WTC11 (cell line): ENCODE measurements at regions not wholly inside any gene's neighbourhood (a gene's known extent, or its start where the extent isn't known, plus 50 kb on each side); places are given as distances from the start of the nearest gene placed in this dataset.
A peak's percentile ranks its signal among the peaks of the same experiment; 100 is the strongest.

ENCODE experiments used
- ATAC-seq: fragments of 200-7000 bp; cut with Tn5 transposase; 2 replicates; pipeline ENCODE4 v1.10.0; 2021; ENCODE audit warnings: mild to moderate bottlenecking, moderate library complexity
- CTCF ChIA-PET: fragments of 300-600 bp; sonication (Branson Sonifier 250); formaldehyde crosslinking; loops from one replicate; lab custom pipeline; 2021; ENCODE audit warnings: antibody characterized with exemption; lab: Charles Lee
- POLR2A ChIA-PET: fragments of 350-600 bp; sonication (Branson Sonifier 250); formaldehyde crosslinking; loops from one replicate; lab custom pipeline; 2021; ENCODE audit warnings: antibody characterized with exemption; lab: Charles Lee
- DNase-seq: peaks from one replicate; pipeline ENCODE4 v3.0.0; 2021; ENCODE audit warnings: low spot score
- H3K27ac Mint-ChIP-seq: 2 replicates; pipeline ENCODE4 v1.8.0; 2021; ENCODE audit warnings: mixed read lengths
- H3K27me3 Mint-ChIP-seq: 2 replicates; pipeline ENCODE4 v1.8.0; 2021; ENCODE audit warnings: low read depth, mild to moderate bottlenecking, moderate library complexity, mixed read lengths
- H3K36me3 Mint-ChIP-seq: 2 replicates; pipeline ENCODE4 v1.8.0; 2021; ENCODE audit warnings: mixed read lengths
- H3K4me1 Mint-ChIP-seq: 2 replicates; pipeline ENCODE4 v1.8.0; 2022; ENCODE audit warnings: mixed read lengths
- H3K4me3 Mint-ChIP-seq: 2 replicates; pipeline ENCODE4 v1.8.0; 2021; ENCODE audit warnings: mild to moderate bottlenecking, moderate library complexity, mixed read lengths
- H3K9me3 Mint-ChIP-seq: 2 replicates; pipeline ENCODE4 v1.8.0; 2021; ENCODE audit warnings: mixed read lengths
- CREM ChIP-seq: sonication (generic); formaldehyde crosslinking; IDR thresholded peaks from 2 replicates; pipeline ENCODE4 v1.8.1; 2022; ENCODE audit warnings: mild to moderate bottlenecking, missing genetic modification reagents, moderate library complexity
- E2F1 ChIP-seq: sonication (generic); formaldehyde crosslinking; IDR thresholded peaks from 2 replicates; pipeline ENCODE4 v1.8.0; 2022; ENCODE audit warnings: mild to moderate bottlenecking, missing genetic modification reagents
- EMX1 ChIP-seq: fragments of 250-450 bp; sonication (Bioruptor Pico); IDR thresholded peaks from 2 replicates; pipeline ENCODE4 v1.8.0; 2021; ENCODE audit warnings: mild to moderate bottlenecking
- FOXJ3 ChIP-seq: sonication (generic); formaldehyde crosslinking; IDR thresholded peaks from 2 replicates; pipeline ENCODE4 v1.9.0; 2021; ENCODE audit warnings: missing genetic modification reagents, mild to moderate bottlenecking, borderline replicate concordance
- FOXK1 ChIP-seq: sonication (generic); formaldehyde crosslinking; IDR thresholded peaks from 2 replicates; pipeline ENCODE4 v1.8.0; 2022; ENCODE audit warnings: mild to moderate bottlenecking, moderate library complexity, missing genetic modification reagents
- IRF1 ChIP-seq: sonication (generic); formaldehyde crosslinking; IDR thresholded peaks from 2 replicates; pipeline ENCODE4 v1.8.0; 2023; ENCODE audit warnings: missing genetic modification reagents
- JUN ChIP-seq: sonication (generic); formaldehyde crosslinking; IDR thresholded peaks from 2 replicates; pipeline ENCODE4 v1.8.0; 2023; ENCODE audit warnings: mild to moderate bottlenecking, missing genetic modification reagents
- MYBL2 ChIP-seq: sonication (generic); formaldehyde crosslinking; IDR thresholded peaks from 2 replicates; pipeline ENCODE4 v1.8.1; 2023; ENCODE audit warnings: mild to moderate bottlenecking, moderate library complexity, missing genetic modification reagents
- NFATC4 ChIP-seq: fragments of 250-450 bp; sonication (Bioruptor Pico); IDR thresholded peaks from 2 replicates; pipeline ENCODE4 v1.9.0; 2021; ENCODE audit warnings: mild to moderate bottlenecking
- NR1H2 ChIP-seq: sonication (generic); formaldehyde crosslinking; IDR thresholded peaks from 2 replicates; pipeline ENCODE4 v1.9.0; 2021; ENCODE audit warnings: mild to moderate bottlenecking, moderate library complexity, missing genetic modification reagents
- RELA ChIP-seq: sonication (generic); formaldehyde crosslinking; IDR thresholded peaks from 2 replicates; pipeline ENCODE4 v1.8.1; 2022; ENCODE audit warnings: missing genetic modification reagents, mild to moderate bottlenecking, borderline replicate concordance
- SMAD3 ChIP-seq: sonication (generic); formaldehyde crosslinking; IDR thresholded peaks from 2 replicates; pipeline ENCODE4 v1.8.0; 2022; ENCODE audit warnings: missing genetic modification reagents, mild to moderate bottlenecking, borderline replicate concordance
- SMAD4 ChIP-seq: sonication (generic); formaldehyde crosslinking; IDR thresholded peaks from 2 replicates; pipeline ENCODE4 v1.8.0; 2022; ENCODE audit warnings: mild to moderate bottlenecking, missing genetic modification reagents
- ZNF232 ChIP-seq: sonication (generic); formaldehyde crosslinking; IDR thresholded peaks from 2 replicates; pipeline ENCODE4 v1.8.0; 2022; ENCODE audit warnings: mild to moderate bottlenecking, missing genetic modification reagents
- ZNF263 ChIP-seq: sonication (generic); formaldehyde crosslinking; IDR thresholded peaks from 2 replicates; pipeline ENCODE4 v1.8.1; 2022; ENCODE audit warnings: low read depth, mild to moderate bottlenecking, moderate library complexity, missing genetic modification reagents
- ZNF317 ChIP-seq: sonication (generic); formaldehyde crosslinking; IDR thresholded peaks from 2 replicates; pipeline ENCODE4 v1.8.1; 2023; ENCODE audit warnings: low read depth, mild to moderate bottlenecking, moderate library complexity, missing genetic modification reagents, borderline replicate concordance
- ZNF396 ChIP-seq: fragments of 250-450 bp; sonication (Bioruptor Pico); IDR thresholded peaks from 2 replicates; pipeline ENCODE4 v1.8.0; 2021; ENCODE audit warnings: mild to moderate bottlenecking, moderate library complexity, borderline replicate concordance
- ZNF416 ChIP-seq: fragments of 250-450 bp; sonication (Bioruptor Pico); IDR thresholded peaks from 2 replicates; pipeline ENCODE4 v1.9.0; 2021; ENCODE audit warnings: mild to moderate bottlenecking, inconsistent platforms
- TF ChIP-seq, protein P1 (sequence below): sonication (generic); formaldehyde crosslinking; IDR thresholded peaks from 2 replicates; pipeline ENCODE4 v1.8.1; 2022; ENCODE audit warnings: mild to moderate bottlenecking, moderate library complexity, missing genetic modification reagents
- TF ChIP-seq, protein P2 (sequence below): fragments of 250-450 bp; sonication (Bioruptor Pico); IDR thresholded peaks from 2 replicates; pipeline ENCODE4 v2.1.2; 2022; ENCODE audit warnings: mild to moderate bottlenecking, moderate library complexity
- TF ChIP-seq, protein P3 (sequence below): sonication (generic); formaldehyde crosslinking; IDR thresholded peaks from 2 replicates; pipeline ENCODE4 v1.8.0; 2023; ENCODE audit warnings: mild to moderate bottlenecking, missing genetic modification reagents
- TF ChIP-seq, protein P4 (sequence below): sonication (generic); formaldehyde crosslinking; IDR thresholded peaks from 2 replicates; pipeline ENCODE4 v1.8.1; 2022; ENCODE audit warnings: mild to moderate bottlenecking, missing genetic modification reagents, moderate library complexity, borderline replicate concordance

GRCh38 chr22:49023879-49024774, 803.5 kb downstream of the BRD1 start:
- TF ChIP-seq, protein P1, sequence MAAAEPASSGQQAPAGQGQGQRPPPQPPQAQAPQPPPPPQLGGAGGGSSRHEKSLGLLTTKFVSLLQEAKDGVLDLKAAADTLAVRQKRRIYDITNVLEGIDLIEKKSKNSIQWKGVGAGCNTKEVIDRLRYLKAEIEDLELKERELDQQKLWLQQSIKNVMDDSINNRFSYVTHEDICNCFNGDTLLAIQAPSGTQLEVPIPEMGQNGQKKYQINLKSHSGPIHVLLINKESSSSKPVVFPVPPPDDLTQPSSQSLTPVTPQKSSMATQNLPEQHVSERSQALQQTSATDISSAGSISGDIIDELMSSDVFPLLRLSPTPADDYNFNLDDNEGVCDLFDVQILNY (CRISPR knock-in tag) = no peak
- TF ChIP-seq, all 79 proteins: peak for 0
- Mint-ChIP-seq H3K27me3 (no peaks in the 10 kb centered on the region; the same call in 1 of the 2 replicates), H3K36me3 (no peaks in the 10 kb centered on the region), H3K9me3 (peaks cover 5% of the 10 kb centered on the region), H3K27ac (no peak overlapping the region), H3K4me1 (no peaks in the 10 kb centered on the region), H3K4me3 (no peak overlapping the region)
- ATAC-seq (no peak), DNase-seq (peak; percentile 10)
- CTCF ChIA-PET = interaction anchor here (0.6 to 1.2 kb wide), 2 partner anchors 22 to 73 kb away, joined by 3 to 4 read pairs; no protein-coding TSS in a partner anchor
- POLR2A ChIA-PET = no interaction called here

GRCh38 chr22:49023161-49023878, 804.4 kb downstream of the BRD1 start:
- POLR2A ChIA-PET = no interaction called here
- TF ChIP-seq SMAD4 = no peak
- no peak for TF ChIP-seq NR1H2 (CRISPR knock-in tag)
- TF ChIP-seq NFATC4 = no peak
- no peak for TF ChIP-seq MYBL2 (CRISPR knock-in tag)
- TF ChIP-seq JUN (CRISPR knock-in tag) = no peak
- TF ChIP-seq, protein P2, sequence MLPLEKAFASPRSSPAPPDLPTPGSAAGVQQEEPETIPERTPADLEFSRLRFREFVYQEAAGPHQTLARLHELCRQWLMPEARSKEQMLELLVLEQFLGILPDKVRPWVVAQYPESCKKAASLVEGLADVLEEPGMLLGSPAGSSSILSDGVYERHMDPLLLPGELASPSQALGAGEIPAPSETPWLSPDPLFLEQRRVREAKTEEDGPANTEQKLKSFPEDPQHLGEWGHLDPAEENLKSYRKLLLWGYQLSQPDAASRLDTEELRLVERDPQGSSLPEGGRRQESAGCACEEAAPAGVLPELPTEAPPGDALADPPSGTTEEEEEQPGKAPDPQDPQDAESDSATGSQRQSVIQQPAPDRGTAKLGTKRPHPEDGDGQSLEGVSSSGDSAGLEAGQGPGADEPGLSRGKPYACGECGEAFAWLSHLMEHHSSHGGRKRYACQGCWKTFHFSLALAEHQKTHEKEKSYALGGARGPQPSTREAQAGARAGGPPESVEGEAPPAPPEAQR (CRISPR knock-in tag) = no peak
- TF ChIP-seq ZNF416 (CRISPR knock-in tag) = no peak
- TF ChIP-seq, protein P3, sequence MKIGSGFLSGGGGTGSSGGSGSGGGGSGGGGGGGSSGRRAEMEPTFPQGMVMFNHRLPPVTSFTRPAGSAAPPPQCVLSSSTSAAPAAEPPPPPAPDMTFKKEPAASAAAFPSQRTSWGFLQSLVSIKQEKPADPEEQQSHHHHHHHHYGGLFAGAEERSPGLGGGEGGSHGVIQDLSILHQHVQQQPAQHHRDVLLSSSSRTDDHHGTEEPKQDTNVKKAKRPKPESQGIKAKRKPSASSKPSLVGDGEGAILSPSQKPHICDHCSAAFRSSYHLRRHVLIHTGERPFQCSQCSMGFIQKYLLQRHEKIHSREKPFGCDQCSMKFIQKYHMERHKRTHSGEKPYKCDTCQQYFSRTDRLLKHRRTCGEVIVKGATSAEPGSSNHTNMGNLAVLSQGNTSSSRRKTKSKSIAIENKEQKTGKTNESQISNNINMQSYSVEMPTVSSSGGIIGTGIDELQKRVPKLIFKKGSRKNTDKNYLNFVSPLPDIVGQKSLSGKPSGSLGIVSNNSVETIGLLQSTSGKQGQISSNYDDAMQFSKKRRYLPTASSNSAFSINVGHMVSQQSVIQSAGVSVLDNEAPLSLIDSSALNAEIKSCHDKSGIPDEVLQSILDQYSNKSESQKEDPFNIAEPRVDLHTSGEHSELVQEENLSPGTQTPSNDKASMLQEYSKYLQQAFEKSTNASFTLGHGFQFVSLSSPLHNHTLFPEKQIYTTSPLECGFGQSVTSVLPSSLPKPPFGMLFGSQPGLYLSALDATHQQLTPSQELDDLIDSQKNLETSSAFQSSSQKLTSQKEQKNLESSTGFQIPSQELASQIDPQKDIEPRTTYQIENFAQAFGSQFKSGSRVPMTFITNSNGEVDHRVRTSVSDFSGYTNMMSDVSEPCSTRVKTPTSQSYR = no peak
- TF ChIP-seq ZNF232 (CRISPR knock-in tag) = no peak
- Mint-ChIP-seq H3K9me3 (no peaks in the 10 kb centered on the region), H3K27me3 (no peaks in the 10 kb centered on the region; the same call in 1 of the 2 replicates), H3K4me3 (no peak overlapping the region), H3K36me3 (no peaks in the 10 kb centered on the region), H3K4me1 (no peaks in the 10 kb centered on the region), H3K27ac (no peak overlapping the region)
- CTCF ChIA-PET = interaction anchor here (0.6 to 1.2 kb wide), 2 partner anchors 23 to 72 kb away, joined by 3 to 4 read pairs; no protein-coding TSS in a partner anchor
- no peak for DNase-seq
- ATAC-seq = no peak

DNA sequence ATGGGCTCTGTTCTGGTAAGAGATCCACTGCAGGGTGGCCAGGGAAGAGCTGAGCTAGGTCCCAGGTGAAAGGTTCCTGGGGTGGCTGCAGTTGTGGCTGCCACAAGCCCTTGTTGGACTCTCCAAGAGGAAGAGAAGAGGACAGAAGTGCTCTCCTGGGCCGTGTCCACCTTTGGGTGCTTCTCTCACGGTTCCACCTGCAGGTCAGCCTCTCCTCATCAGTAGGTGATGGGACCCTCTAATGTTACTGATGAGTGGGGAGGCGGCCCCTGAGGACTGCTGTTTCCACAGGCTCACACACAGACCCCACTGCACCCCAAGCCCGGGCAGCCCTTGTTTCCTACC, 804.9 kb downstream of the BRD1 start:
- Mint-ChIP-seq H3K9me3 (no peaks in the 10 kb centered on the region), H3K4me1 (0 out of 2 replicates have a peak, but pooled peaks cover 3% of the 10 kb centered on the region), H3K4me3 (no peak overlapping the region), H3K27ac (no peak overlapping the region), H3K36me3 (no peaks in the 10 kb centered on the region), H3K27me3 (no peaks in the 10 kb centered on the region; the same call in 1 of the 2 replicates)
- POLR2A ChIA-PET = no interaction called here
- DNase-seq (no peak), ATAC-seq (no peak)
- CTCF ChIA-PET = no interaction called here
- TF ChIP-seq ZNF263 (CRISPR knock-in tag) (no peak), IRF1 (CRISPR knock-in tag) (no peak), RELA (CRISPR knock-in tag) (no peak), FOXK1 (CRISPR knock-in tag) (no peak), E2F1 (CRISPR knock-in tag) (no peak), CREM (no peak), ZNF416 (CRISPR knock-in tag) (no peak), ZNF317 (CRISPR knock-in tag) (no peak), SMAD4 (no peak), SMAD3 (CRISPR knock-in tag) (no peak), ZNF396 (no peak), FOXJ3 (CRISPR knock-in tag) (no peak), EMX1 (no peak)
- TF ChIP-seq, protein P4, sequence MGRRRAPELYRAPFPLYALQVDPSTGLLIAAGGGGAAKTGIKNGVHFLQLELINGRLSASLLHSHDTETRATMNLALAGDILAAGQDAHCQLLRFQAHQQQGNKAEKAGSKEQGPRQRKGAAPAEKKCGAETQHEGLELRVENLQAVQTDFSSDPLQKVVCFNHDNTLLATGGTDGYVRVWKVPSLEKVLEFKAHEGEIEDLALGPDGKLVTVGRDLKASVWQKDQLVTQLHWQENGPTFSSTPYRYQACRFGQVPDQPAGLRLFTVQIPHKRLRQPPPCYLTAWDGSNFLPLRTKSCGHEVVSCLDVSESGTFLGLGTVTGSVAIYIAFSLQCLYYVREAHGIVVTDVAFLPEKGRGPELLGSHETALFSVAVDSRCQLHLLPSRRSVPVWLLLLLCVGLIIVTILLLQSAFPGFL (CRISPR knock-in tag) = no peak
